Stimulated activated effector memory CD8-positive, alpha-beta T cell treated with anti-CD3 and anti-CD28 coated beads, Interleukin-12 subunit alpha, Interleukin-12 subunit beta, amount 100 ng/mL, for 72 hours (primary cell): ENCODE measurements at regions not wholly inside any gene's neighbourhood (a gene's known extent, or its start where the extent isn't known, plus 50 kb on each side); places are given as distances from the start of the nearest gene placed in this dataset.

Experiments
- ATAC-seq: fragments of 150-1000 bp; cut with Tn5 transposase; 2 replicates; pipeline ENCODE4 v1.10.0; 2021
- DNase-seq, 2 donors: peaks; one replicate each; pipeline ENCODE4 v3.0.0; 2021 to 2022; ENCODE audit warnings: low spot score in 2 of 2
- H3K27ac Mint-ChIP-seq: one replicate; pipeline ENCODE4 v1.8.0; 2022; ENCODE audit warnings: mild to moderate bottlenecking, mixed read lengths
- H3K36me3 Mint-ChIP-seq: one replicate; pipeline ENCODE4 v1.8.0; 2022; ENCODE audit warnings: mild to moderate bottlenecking, mixed read lengths
- H3K4me1 Mint-ChIP-seq: one replicate; pipeline ENCODE4 v1.8.0; 2022; ENCODE audit warnings: mixed read lengths
- H3K4me3 Mint-ChIP-seq: one replicate; pipeline ENCODE4 v1.8.0; 2022; ENCODE audit warnings: mild to moderate bottlenecking, mixed read lengths
- H3K9me3 Mint-ChIP-seq: one replicate; pipeline ENCODE4 v1.8.0; 2022; ENCODE audit warnings: mixed read lengths

GRCh38 chr1:78387201-78387600 is 103.6 kb upstream of the PTGFR start:
- ATAC-seq (no peak), DNase-seq (no peak)
- Mint-ChIP-seq H3K4me3 (no peak overlapping the region), H3K9me3 (peaks cover 2% of the 10 kb centered on the region), H3K27ac (no peak overlapping the region), H3K36me3 (no peaks in the 10 kb centered on the region), H3K4me1 (no peaks in the 10 kb centered on the region)

GRCh38 chr1:78387871-78388270 is 102.9 kb upstream of the PTGFR start:
- peaks cover 3% of the 10 kb centered on the region for H3K9me3 Mint-ChIP-seq
- no peak overlapping the region for H3K4me3 Mint-ChIP-seq
- no peaks in the 10 kb centered on the region for H3K4me1 Mint-ChIP-seq
- ATAC-seq (no peak), DNase-seq (no peak)
- H3K27ac Mint-ChIP-seq: no peak overlapping the region
- no peaks in the 10 kb centered on the region for H3K36me3 Mint-ChIP-seq

GRCh38 chr1:78388275-78388674 is 102.5 kb upstream of the PTGFR start:
- Mint-ChIP-seq H3K36me3 (no peaks in the 10 kb centered on the region), H3K27ac (no peak overlapping the region), H3K4me3 (no peak overlapping the region), H3K9me3 (peaks cover 3% of the 10 kb centered on the region), H3K4me1 (no peaks in the 10 kb centered on the region)
- ATAC-seq (no peak), DNase-seq (no peak)

GRCh38 chr1:78401148-78401547 is 89.6 kb upstream of the PTGFR start:
- Mint-ChIP-seq H3K4me1 (no peaks in the 10 kb centered on the region), H3K9me3 (no peaks in the 10 kb centered on the region), H3K4me3 (no peak overlapping the region), H3K27ac (no peak overlapping the region), H3K36me3 (no peaks in the 10 kb centered on the region)
- ATAC-seq (no peak), DNase-seq (no peak)

- Mint-ChIP-seq H3K36me3 (no peaks in the 10 kb centered on the region), H3K4me3 (no peak overlapping the region), H3K9me3 (peaks cover 9% of the 10 kb centered on the region), H3K4me1 (no peaks in the 10 kb centered on the region), H3K27ac (no peak overlapping the region)
- ATAC-seq (no peak), DNase-seq (no peak)
Observed at GRCh38 chr1:78408192-78408591, 82.6 kb upstream of the PTGFR start.

GRCh38 chr1:78408810-78409209 is 82.0 kb upstream of the PTGFR start:
- Mint-ChIP-seq H3K36me3 (no peaks in the 10 kb centered on the region), H3K9me3 (peaks cover 9% of the 10 kb centered on the region), H3K4me1 (no peaks in the 10 kb centered on the region), H3K27ac (no peak overlapping the region), H3K4me3 (no peak overlapping the region)
- DNase-seq (no peak), ATAC-seq (no peak)

- peaks cover 9% of the 10 kb centered on the region for H3K9me3 Mint-ChIP-seq
- no peaks in the 10 kb centered on the region for H3K36me3 Mint-ChIP-seq
- DNase-seq (no peak), ATAC-seq (no peak)
- no peak overlapping the region for H3K27ac Mint-ChIP-seq
- H3K4me3 Mint-ChIP-seq: no peak overlapping the region
- no peaks in the 10 kb centered on the region for H3K4me1 Mint-ChIP-seq
Observed at GRCh38 chr1:78410643-78411042, 80.1 kb upstream of the PTGFR start.

GRCh38 chr1:78411707-78412106 is 79.1 kb upstream of the PTGFR start:
- peaks cover 9% of the 10 kb centered on the region for H3K9me3 Mint-ChIP-seq
- no peak overlapping the region for H3K27ac Mint-ChIP-seq
- DNase-seq (no peak), ATAC-seq (no peak)
- H3K36me3 Mint-ChIP-seq: no peaks in the 10 kb centered on the region
- H3K4me1 Mint-ChIP-seq: no peaks in the 10 kb centered on the region
- H3K4me3 Mint-ChIP-seq: no peak overlapping the region

GRCh38 chr1:78415165-78415564 is 75.6 kb upstream of the PTGFR start:
- no peaks in the 10 kb centered on the region for H3K4me1 Mint-ChIP-seq
- DNase-seq: no peak
- ATAC-seq: no peak
- H3K36me3 Mint-ChIP-seq: no peaks in the 10 kb centered on the region
- H3K27ac Mint-ChIP-seq: no peak overlapping the region
- no peak overlapping the region for H3K4me3 Mint-ChIP-seq
- H3K9me3 Mint-ChIP-seq: peaks cover 9% of the 10 kb centered on the region

- no peak overlapping the region for H3K4me3 Mint-ChIP-seq
- no peaks in the 10 kb centered on the region for H3K36me3 Mint-ChIP-seq
- no peaks in the 10 kb centered on the region for H3K9me3 Mint-ChIP-seq
- ATAC-seq (no peak), DNase-seq (no peak)
- no peaks in the 10 kb centered on the region for H3K4me1 Mint-ChIP-seq
- no peak overlapping the region for H3K27ac Mint-ChIP-seq
Observed at GRCh38 chr1:78419309-78419708, 71.5 kb upstream of the PTGFR start.

GRCh38 chr1:78420181-78420580 is 70.6 kb upstream of the PTGFR start:
- Mint-ChIP-seq H3K4me1 (no peaks in the 10 kb centered on the region), H3K36me3 (no peaks in the 10 kb centered on the region), H3K4me3 (no peak overlapping the region), H3K9me3 (no peaks in the 10 kb centered on the region), H3K27ac (no peak overlapping the region)
- DNase-seq: no peak
- no peak for ATAC-seq

- Mint-ChIP-seq H3K27ac (no peak overlapping the region), H3K4me3 (no peak overlapping the region), H3K4me1 (no peaks in the 10 kb centered on the region), H3K36me3 (no peaks in the 10 kb centered on the region), H3K9me3 (no peaks in the 10 kb centered on the region)
- DNase-seq (no peak), ATAC-seq (no peak)
Observed at GRCh38 chr1:78420688-78421087, 70.1 kb upstream of the PTGFR start.

GRCh38 chr1:78424720-78425119 is 66.1 kb upstream of the PTGFR start:
- no peak overlapping the region for H3K4me3 Mint-ChIP-seq
- no peak for ATAC-seq

GRCh38 chr1:78426408-78426807 is 64.4 kb upstream of the PTGFR start:
- ATAC-seq (no peak), DNase-seq (no peak)
- Mint-ChIP-seq H3K4me1 (no peaks in the 10 kb centered on the region), H3K9me3 (no peaks in the 10 kb centered on the region), H3K4me3 (no peak overlapping the region), H3K36me3 (no peaks in the 10 kb centered on the region), H3K27ac (no peak overlapping the region)

More at GRCh38 chr1:78424720-78425119, 66.1 kb upstream of the PTGFR start:
- H3K9me3 Mint-ChIP-seq: no peaks in the 10 kb centered on the region
- no peak for DNase-seq
- no peak overlapping the region for H3K27ac Mint-ChIP-seq
- H3K36me3 Mint-ChIP-seq: no peaks in the 10 kb centered on the region
- H3K4me1 Mint-ChIP-seq: no peaks in the 10 kb centered on the region

GRCh38 chr1:78427506-78427905 is 63.3 kb upstream of the PTGFR start:
- Mint-ChIP-seq H3K4me1 (no peaks in the 10 kb centered on the region), H3K36me3 (no peaks in the 10 kb centered on the region), H3K4me3 (no peak overlapping the region), H3K9me3 (peaks cover 6% of the 10 kb centered on the region), H3K27ac (no peak overlapping the region)
- ATAC-seq (no peak), DNase-seq (no peak)

GRCh38 chr1:78432016-78432415 is 58.8 kb upstream of the PTGFR start:
- Mint-ChIP-seq H3K27ac (no peak overlapping the region), H3K9me3 (peaks cover 9% of the 10 kb centered on the region), H3K4me1 (no peaks in the 10 kb centered on the region), H3K4me3 (no peak overlapping the region), H3K36me3 (no peaks in the 10 kb centered on the region)
- no peak for DNase-seq
- ATAC-seq: no peak

GRCh38 chr1:78434351-78434750 is 56.4 kb upstream of the PTGFR start:
- H3K4me1 Mint-ChIP-seq: no peaks in the 10 kb centered on the region
- no peak overlapping the region for H3K4me3 Mint-ChIP-seq
- H3K27ac Mint-ChIP-seq: no peak overlapping the region
- no peak for ATAC-seq
- H3K9me3 Mint-ChIP-seq: peaks cover 9% of the 10 kb centered on the region
- H3K36me3 Mint-ChIP-seq: no peaks in the 10 kb centered on the region
- DNase-seq: no peak
